Keratinocyte (primary cell): ENCODE measurements at regions not wholly inside any gene's neighbourhood (a gene's known extent, or its start where the extent isn't known, plus 50 kb on each side); places are given as distances from the start of the nearest gene placed in this dataset.

Experiments
- DNase-seq: peaks from one replicate; pipeline ENCODE4 v3.0.0-alpha.2; 2011; ENCODE audit warnings: low read depth, missing footprints, low spot score
- FAIRE-seq: peaks from 2 replicates; lab custom pipeline; 2011; peaks lifted over from hg19 to GRCh38; lab: Jason Lieb, UNC
- H2AFZ ChIP-seq: 2 replicates; pipeline ENCODE4 v1.6.0; 2012; ENCODE audit warnings: low read length, control low read depth, inconsistent platforms; ENCODE audit not compliant: control insufficient read depth
- H3K27ac ChIP-seq: 2 replicates; pipeline ENCODE4 v1.5.1; 2011; ENCODE audit warnings: low read length; ENCODE audit not compliant: control insufficient read depth, insufficient read depth
- H3K27me3 ChIP-seq: 3 replicates; pipeline ENCODE4 v1.6.0; 2011; ENCODE audit warnings: low read length; ENCODE audit not compliant: control insufficient read depth, insufficient read depth; ENCODE audit errors: extremely low read depth
- H3K36me3 ChIP-seq, 2 experiments: 2 replicates in 1 of 2; 3 replicates in 1 of 2; pipeline ENCODE4 v1.5.1; 2011; ENCODE audit warnings: low read length in 2 of 2, mild to moderate bottlenecking in 1 of 2; ENCODE audit not compliant: control insufficient read depth in 2 of 2, insufficient read depth in 2 of 2; ENCODE audit errors: extremely low read depth in 1 of 2
- H3K4me1 ChIP-seq: 3 replicates; pipeline ENCODE4 v1.5.1; 2011; ENCODE audit warnings: low read length; ENCODE audit not compliant: control insufficient read depth, insufficient read depth; ENCODE audit errors: extremely low read depth
- H3K4me2 ChIP-seq: 3 replicates; pipeline ENCODE4 v1.6.0; 2011; ENCODE audit warnings: low read depth, low read length; ENCODE audit not compliant: control insufficient read depth, insufficient read depth; ENCODE audit errors: extremely low read depth
- H3K4me3 ChIP-seq, 3 experiments: fragments of 200-600 bp in 1 of 3; sonication (generic) in 1 of 3; 2 replicates in 2 of 3; 3 replicates in 1 of 3; pipeline ENCODE4 v1.5.1; 2011 to 2016; ENCODE audit warnings: low read length in 3 of 3, mild to moderate bottlenecking in 3 of 3, control low read depth in 2 of 3, inconsistent platforms in 1 of 3, low read depth in 1 of 3, mixed read lengths in 1 of 3, mixed run types in 1 of 3, moderate library complexity in 1 of 3; ENCODE audit not compliant: control insufficient read depth in 2 of 3, insufficient read depth in 2 of 3; ENCODE audit errors: extremely low read depth in 1 of 3
- H3K79me2 ChIP-seq: 2 replicates; pipeline ENCODE4 v1.6.0; 2012; ENCODE audit warnings: low read length; ENCODE audit not compliant: control insufficient read depth, insufficient read depth
- H3K9ac ChIP-seq: 3 replicates; pipeline ENCODE4 v1.6.0; 2011; ENCODE audit warnings: low read length; ENCODE audit not compliant: control insufficient read depth, insufficient read depth; ENCODE audit errors: extremely low read depth
- H3K9me1 ChIP-seq: 3 replicates; pipeline ENCODE4 v1.6.0; 2011; ENCODE audit warnings: low read length; ENCODE audit not compliant: control insufficient read depth, insufficient read depth; ENCODE audit errors: extremely low read depth
- H3K9me3 ChIP-seq: 2 replicates; pipeline ENCODE4 v1.5.1; 2012; ENCODE audit warnings: low read depth, low read length; ENCODE audit not compliant: control insufficient read depth
- H4K20me1 ChIP-seq: 3 replicates; pipeline ENCODE4 v1.6.0; 2011; ENCODE audit warnings: low read length; ENCODE audit not compliant: control insufficient read depth, insufficient read depth; ENCODE audit errors: extremely low read depth
- CTCF ChIP-seq, 3 experiments: IDR thresholded peaks in 1 of 3; conservative IDR thresholded peaks in 1 of 3; optimal IDR thresholded peaks in 1 of 3; 2 replicates in 2 of 3; 3 replicates in 1 of 3; pipeline versions ENCODE3 to v1.5.1; 2011; ENCODE audit warnings: low read length in 3 of 3, mild to moderate bottlenecking in 3 of 3, moderate library complexity in 2 of 3, control low read depth in 1 of 3, inconsistent platforms in 1 of 3; ENCODE audit not compliant: insufficient read depth in 2 of 3; ENCODE audit errors: extremely low read depth in 1 of 3
- EZH2 ChIP-seq: IDR thresholded peaks from one replicate; pipeline ENCODE4 v1.6.1; 2012; ENCODE audit warnings: inconsistent platforms, mild to moderate bottlenecking, low read length, moderate library complexity
- dilution Hi-C: fragments of 300-500 bp; cut with MboI; formaldehyde crosslinking; loops from one replicate; pipeline ENCODE4 v1.7.0; 2020; ENCODE audit warnings: low sequenced_read_pairs; ENCODE audit not compliant: extremely low pct_ligation_motif_present

DNA sequence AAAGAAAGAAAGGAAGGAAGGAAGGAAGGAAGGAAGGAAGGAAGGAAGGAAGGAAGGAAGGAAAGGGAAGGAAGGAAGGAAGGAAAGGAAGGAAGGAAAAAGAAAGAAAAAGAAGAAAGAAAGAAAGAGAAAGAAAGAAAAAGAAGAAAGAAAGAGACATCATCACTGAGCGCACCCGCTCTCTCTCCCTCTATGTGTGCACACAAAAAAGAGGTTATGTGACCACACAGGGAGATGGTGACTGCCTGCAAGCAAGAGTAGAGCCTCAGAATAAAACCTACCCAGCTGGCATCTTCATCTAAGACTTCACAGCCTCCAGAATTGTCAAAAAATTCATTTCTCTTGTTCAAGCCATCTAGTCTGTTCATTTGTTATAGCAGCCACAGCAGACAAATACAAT is 1307.4 kb upstream of the ACVR2A start:
- H3K4me2 ChIP-seq: no peak overlapping the region
- H3K79me2 ChIP-seq: no peaks in the 10 kb centered on the region
- no peak overlapping the region for H3K9ac ChIP-seq
- H3K4me3 ChIP-seq: no peak overlapping the region
- no peaks in the 10 kb centered on the region for H3K36me3 ChIP-seq
- H3K4me1 ChIP-seq: no peaks in the 10 kb centered on the region
- no peak overlapping the region for H3K27ac ChIP-seq
- H3K9me3 ChIP-seq: no peaks in the 10 kb centered on the region
- DNase-seq (no peak), FAIRE-seq (no peak)
- dilution Hi-C loops: no loop called here
- no peaks in the 10 kb centered on the region for H3K9me1 ChIP-seq
- H2AFZ ChIP-seq: no peak overlapping the region
- no peaks in the 10 kb centered on the region for H3K27me3 ChIP-seq
- H4K20me1 ChIP-seq: no peaks in the 10 kb centered on the region
- no peak for TF ChIP-seq EZH2

- Histone ChIP-seq H3K4me1 (no peaks in the 10 kb centered on the region), H3K27ac (no peak overlapping the region), H3K4me3 (no peak overlapping the region), H3K27me3 (no peaks in the 10 kb centered on the region), H3K9me1 (no peaks in the 10 kb centered on the region), H3K4me2 (no peak overlapping the region), H3K36me3 (no peaks in the 10 kb centered on the region), H3K9ac (no peak overlapping the region), H3K79me2 (no peaks in the 10 kb centered on the region), H3K9me3 (no peaks in the 10 kb centered on the region), H4K20me1 (no peaks in the 10 kb centered on the region), H2AFZ (no peak overlapping the region)
- no peak for TF ChIP-seq CTCF (optimal IDR thresholded peaks at IDR 0.05 in 1 of 3, IDR thresholded peaks at IDR 0.05 in 1 of 3, conservative IDR thresholded peaks at IDR 0.05 in 1 of 3; ENCODE audit: extremely low read depth in 1 of 3, insufficient read depth in 2 of 3, low read length in 3 of 3)
- no peak for TF ChIP-seq EZH2
- DNase-seq (no peak), FAIRE-seq (no peak)
- dilution Hi-C loops: no loop called here
These were observed 1312.2 kb upstream of the ACVR2A start for GRCh38 chr2:146532509-146533147.

- no peaks in the 10 kb centered on the region for H3K36me3 ChIP-seq
- no peak for FAIRE-seq
- no peak overlapping the region for H3K27ac ChIP-seq
- DNase-seq: no peak
- no peak overlapping the region for H3K4me3 ChIP-seq
- no peaks in the 10 kb centered on the region for H3K9me1 ChIP-seq
- no peaks in the 10 kb centered on the region for H3K27me3 ChIP-seq
- no peaks in the 10 kb centered on the region for H3K9me3 ChIP-seq
- no peaks in the 10 kb centered on the region for H3K79me2 ChIP-seq
- H3K4me1 ChIP-seq: no peaks in the 10 kb centered on the region
- H3K4me2 ChIP-seq: no peak overlapping the region
- no peak for TF ChIP-seq EZH2
- TF ChIP-seq CTCF (optimal IDR thresholded peaks at IDR 0.05 in 1 of 3, IDR thresholded peaks at IDR 0.05 in 1 of 3, conservative IDR thresholded peaks at IDR 0.05 in 1 of 3; ENCODE audit: extremely low read depth in 1 of 3, insufficient read depth in 2 of 3, low read length in 3 of 3): no peak
- no peak overlapping the region for H2AFZ ChIP-seq
- no peak overlapping the region for H3K9ac ChIP-seq
- dilution Hi-C loops: no loop called here
- no peaks in the 10 kb centered on the region for H4K20me1 ChIP-seq
These were observed 1312.8 kb upstream of the ACVR2A start for GRCh38 chr2:146532009-146532408.
